Vagina (tissue), 2 donors: ENCODE measurements at regions not wholly inside any gene's neighbourhood (a gene's known extent, or its start where the extent isn't known, plus 50 kb on each side); places are given as distances from the start of the nearest gene placed in this dataset.
A peak's percentile ranks its signal among the peaks of the same experiment; 100 is the strongest.

ENCODE experiments used
- POLR2A ChIP-seq, 2 donors: fragments of 450-650 bp; IDR thresholded peaks; one replicate each; pipeline ENCODE4 v1.6.1; 2017; ENCODE audit warnings: antibody characterized with exemption in 2 of 2, mild to moderate bottlenecking in 2 of 2, moderate library complexity in 2 of 2
- TF ChIP-seq, protein P1 (sequence below), 3 experiments: fragments of 450-650 bp in 2 of 3; fragments of 200-600 bp in 1 of 3; sonication (generic) in 1 of 3; IDR thresholded peaks; one replicate each; pipeline ENCODE4 v1.5.1; 2017 to 2019; ENCODE audit warnings: antibody characterized with exemption in 3 of 3, mild to moderate bottlenecking in 2 of 3, moderate library complexity in 2 of 3

DNA sequence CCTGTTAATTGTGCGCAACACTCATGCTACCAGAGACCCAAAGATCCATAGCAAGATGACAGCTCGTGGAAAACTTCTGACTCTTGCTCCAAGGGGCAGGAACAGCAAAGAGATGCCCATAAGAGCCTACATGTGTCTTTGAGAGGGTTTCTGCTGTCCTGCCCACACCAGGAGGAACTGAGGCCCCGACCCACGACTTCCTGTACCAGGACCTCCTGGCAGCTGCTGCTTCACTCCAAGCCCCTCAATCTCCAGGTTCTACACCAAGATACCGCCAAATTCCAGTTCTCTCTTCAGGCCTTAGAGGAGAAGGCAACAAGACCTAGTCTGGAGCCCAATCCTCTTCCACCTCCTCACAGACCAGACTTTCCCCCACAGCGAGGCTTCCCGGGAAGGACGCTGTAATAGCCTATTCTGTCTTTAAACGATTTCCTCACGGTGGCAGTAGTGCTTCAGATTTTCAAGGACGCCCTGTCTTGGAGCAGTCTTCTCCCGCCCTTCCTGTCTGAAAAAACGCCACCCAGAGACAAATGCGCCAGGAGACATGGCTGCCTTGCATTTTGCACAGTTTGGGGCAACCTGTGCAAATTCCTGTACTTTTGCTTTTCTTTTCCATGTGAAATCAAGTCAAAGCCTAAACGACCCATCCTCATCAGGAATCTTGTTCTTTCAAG is 230.2 kb upstream of the STK26 start:
- TF ChIP-seq, protein P1, sequence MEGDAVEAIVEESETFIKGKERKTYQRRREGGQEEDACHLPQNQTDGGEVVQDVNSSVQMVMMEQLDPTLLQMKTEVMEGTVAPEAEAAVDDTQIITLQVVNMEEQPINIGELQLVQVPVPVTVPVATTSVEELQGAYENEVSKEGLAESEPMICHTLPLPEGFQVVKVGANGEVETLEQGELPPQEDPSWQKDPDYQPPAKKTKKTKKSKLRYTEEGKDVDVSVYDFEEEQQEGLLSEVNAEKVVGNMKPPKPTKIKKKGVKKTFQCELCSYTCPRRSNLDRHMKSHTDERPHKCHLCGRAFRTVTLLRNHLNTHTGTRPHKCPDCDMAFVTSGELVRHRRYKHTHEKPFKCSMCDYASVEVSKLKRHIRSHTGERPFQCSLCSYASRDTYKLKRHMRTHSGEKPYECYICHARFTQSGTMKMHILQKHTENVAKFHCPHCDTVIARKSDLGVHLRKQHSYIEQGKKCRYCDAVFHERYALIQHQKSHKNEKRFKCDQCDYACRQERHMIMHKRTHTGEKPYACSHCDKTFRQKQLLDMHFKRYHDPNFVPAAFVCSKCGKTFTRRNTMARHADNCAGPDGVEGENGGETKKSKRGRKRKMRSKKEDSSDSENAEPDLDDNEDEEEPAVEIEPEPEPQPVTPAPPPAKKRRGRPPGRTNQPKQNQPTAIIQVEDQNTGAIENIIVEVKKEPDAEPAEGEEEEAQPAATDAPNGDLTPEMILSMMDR (IDR thresholded peaks at IDR 0.05) = peak; percentile 27 to 59 (median 32)
- TF ChIP-seq POLR2A (IDR thresholded peaks at IDR 0.05) = no peak
